GM12872 (cell line): ENCODE measurements at regions not wholly inside any gene's neighbourhood (a gene's known extent, or its start where the extent isn't known, plus 50 kb on each side); places are given as distances from the start of the nearest gene placed in this dataset.

Experiments
- TF ChIP-seq, protein P1 (sequence below): IDR thresholded peaks from 3 replicates; pipeline ENCODE4 v1.5.1; 2011; ENCODE audit warnings: low read depth, mild to moderate bottlenecking, low read length, moderate library complexity; ENCODE audit not compliant: insufficient read depth

DNA sequence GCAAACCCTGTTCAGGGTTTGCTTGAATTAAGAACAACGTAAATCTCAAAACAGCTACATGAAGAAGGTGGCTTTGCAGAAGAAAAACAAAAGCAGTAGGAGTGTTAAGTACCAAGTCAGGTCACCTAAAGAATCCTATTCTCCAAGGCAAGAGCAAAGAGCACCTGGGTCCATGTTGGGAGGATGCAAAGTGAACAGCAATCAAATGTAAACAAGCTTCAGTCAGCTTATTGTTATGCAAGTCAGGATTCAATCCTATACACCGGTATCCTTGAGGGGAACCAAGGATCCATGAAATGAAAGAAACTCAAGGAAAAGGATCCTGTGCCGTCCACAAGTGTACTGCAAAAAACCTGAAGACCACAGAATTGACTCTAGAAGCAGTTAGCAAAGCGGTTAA is 261.0 kb upstream of the DDX18 start:
- TF ChIP-seq, protein P1, sequence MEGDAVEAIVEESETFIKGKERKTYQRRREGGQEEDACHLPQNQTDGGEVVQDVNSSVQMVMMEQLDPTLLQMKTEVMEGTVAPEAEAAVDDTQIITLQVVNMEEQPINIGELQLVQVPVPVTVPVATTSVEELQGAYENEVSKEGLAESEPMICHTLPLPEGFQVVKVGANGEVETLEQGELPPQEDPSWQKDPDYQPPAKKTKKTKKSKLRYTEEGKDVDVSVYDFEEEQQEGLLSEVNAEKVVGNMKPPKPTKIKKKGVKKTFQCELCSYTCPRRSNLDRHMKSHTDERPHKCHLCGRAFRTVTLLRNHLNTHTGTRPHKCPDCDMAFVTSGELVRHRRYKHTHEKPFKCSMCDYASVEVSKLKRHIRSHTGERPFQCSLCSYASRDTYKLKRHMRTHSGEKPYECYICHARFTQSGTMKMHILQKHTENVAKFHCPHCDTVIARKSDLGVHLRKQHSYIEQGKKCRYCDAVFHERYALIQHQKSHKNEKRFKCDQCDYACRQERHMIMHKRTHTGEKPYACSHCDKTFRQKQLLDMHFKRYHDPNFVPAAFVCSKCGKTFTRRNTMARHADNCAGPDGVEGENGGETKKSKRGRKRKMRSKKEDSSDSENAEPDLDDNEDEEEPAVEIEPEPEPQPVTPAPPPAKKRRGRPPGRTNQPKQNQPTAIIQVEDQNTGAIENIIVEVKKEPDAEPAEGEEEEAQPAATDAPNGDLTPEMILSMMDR, result no peak

DNA sequence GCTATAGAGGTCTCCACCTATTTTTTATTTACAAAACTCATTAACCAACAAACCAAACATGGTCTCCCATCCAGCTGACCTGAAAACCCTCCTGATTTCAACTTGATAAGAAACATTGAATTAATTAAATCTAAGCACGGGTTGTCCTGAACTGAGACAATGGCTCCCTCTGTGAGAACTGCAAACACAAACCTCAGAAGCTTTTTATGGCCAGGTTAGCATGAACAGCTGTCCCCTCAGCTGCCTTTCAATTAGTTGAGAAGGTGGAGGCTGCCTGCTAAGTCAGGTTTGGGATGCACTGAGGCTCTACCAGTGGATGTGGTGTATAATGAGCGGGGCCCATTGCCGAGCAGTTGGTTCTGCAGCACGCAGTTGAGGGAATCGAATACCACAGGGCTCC is 258.5 kb upstream of the DDX18 start:
- TF ChIP-seq, protein P1, result no peak

DNA sequence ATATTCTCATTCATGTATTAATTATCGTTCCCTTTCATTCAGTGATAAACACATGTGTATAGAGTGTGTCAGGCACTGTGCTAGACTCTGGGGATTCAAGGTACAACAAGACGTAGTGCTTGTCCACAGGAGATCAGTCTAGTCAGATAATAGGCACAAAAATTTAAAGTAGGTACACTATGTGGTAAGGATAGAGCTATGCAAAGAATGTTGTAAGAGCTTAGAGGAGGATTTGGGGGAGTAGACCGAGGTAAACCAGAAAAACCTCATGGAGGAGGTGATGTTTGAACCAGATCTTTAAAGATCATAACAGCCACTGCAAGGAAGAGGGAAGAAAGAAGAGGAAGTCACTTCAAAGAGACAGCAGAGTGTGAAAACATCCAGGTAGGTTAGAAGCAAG is 256.9 kb upstream of the DDX18 start:
- TF ChIP-seq, protein P1, result no peak

DNA sequence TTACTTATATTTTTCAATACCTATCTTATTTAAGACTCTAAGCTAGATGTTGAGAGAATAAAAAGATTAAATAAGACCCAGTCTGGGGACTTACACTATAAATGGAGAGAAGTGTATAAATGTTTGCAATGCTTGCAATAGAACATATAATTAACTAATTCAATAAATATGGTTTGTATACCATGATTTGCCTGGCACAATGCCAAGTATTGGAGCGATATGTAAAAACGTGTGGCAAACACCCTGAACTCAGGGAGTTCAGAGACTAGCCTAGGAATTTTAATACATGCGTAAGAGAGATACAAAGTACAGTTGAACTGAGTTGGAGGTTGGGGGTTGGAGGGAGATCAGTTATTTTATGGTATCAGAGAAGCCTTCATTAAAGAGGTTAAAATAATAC is 251.8 kb upstream of the DDX18 start:
- TF ChIP-seq, protein P1, result no peak

DNA sequence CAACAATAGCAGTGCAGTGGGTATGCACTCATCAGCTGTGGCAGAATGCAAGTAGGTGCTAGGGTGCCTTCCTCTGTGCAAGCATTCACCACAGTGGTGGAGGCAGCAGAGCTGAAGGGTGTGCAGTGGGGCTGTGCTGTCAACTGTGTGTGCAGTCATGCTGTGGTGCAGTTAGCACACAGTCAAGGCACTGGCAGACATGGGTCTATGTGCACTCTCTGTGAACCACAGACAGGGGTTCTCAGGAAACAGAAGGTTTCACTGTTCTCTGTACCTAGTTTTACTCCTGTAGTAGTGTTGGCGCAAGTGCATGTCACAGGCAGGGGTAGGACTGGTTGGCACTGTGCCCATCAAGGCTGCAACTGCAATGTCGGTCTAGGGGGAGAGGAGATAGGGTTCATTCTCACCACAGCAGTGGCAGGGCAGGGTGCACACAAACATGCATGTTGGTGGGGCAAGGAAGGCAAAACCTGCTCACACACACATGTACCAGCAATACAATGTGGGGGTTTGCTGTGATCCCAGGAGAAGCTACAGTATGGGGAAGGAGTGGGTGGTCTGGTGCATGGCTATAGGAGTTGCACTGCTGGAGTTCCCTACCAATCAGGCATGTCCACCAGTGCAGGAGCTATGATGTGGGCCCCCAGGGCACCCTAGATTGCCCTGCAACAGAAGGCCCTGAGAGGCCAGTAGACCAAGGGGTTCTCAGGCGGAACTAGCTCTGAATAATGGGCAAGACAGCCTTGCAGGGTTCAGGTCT is 242.7 kb upstream of the DDX18 start:
- TF ChIP-seq, protein P1, result no peak

DNA sequence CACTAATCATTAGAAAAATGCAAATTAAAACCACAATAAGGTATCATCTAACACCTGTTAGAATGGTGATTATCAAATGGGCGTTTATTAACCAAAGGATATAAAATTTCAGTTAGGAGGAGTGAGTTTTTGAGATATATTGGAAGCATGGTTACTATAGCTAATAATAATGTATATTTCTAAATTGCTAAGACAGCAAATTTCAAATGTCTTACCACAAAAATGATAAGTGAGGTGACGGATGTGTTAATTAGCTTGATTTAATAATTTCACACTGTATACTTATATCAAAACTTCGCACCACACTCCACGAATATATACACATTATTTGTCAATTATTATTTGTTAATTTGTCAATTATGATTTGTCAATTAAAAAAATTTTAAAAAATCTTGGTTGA is 227.2 kb upstream of the DDX18 start:
- TF ChIP-seq, protein P1, result no peak

DNA sequence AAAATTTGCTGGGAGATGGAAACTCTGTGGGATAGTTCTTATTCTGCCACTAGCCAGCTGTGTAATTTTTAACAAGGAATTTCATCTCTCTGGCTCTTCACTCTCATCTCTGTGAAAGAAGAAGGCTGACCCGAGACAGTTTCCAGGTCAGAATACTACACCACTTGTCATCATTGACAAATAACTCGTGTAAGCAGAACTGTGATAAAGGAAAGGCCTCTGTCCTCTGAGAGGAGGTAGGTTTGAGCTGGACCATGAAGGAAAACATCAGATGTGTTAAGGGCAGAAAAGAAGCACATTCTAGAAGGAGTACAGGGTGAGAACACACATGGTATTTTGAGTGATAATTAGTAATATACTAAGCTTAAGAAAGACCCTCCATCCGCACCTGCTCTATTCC is 211.4 kb upstream of the DDX18 start:
- TF ChIP-seq, protein P1, result no peak
